K562 (cell line): ENCODE measurements at regions not wholly inside any gene's neighbourhood (a gene's known extent, or its start where the extent isn't known, plus 50 kb on each side); places are given as distances from the start of the nearest gene placed in this dataset.

ENCODE experiments used
- ATAC-seq: fragments of 200-7000 bp; cut with Tn5 transposase; 3 replicates; pipeline ENCODE4 v1.9.1; 2020; ENCODE audit warnings: moderate library complexity
- BruUV-seq: library from RNA; stranded (reverse); fragments of 400-500 nt; replicated peaks from 2 replicates; lab custom pipeline; 2021; lab: Mats Ljungman, UMichigan
- CTCF ChIA-PET: fragments of 300-600 bp; formaldehyde crosslinking; extraction: SDS; loops from one replicate; lab custom pipeline; 2021; ENCODE audit warnings: low intra/inter-chr PET ratio; lab: Yijun Ruan, JAX
- POLR2A ChIA-PET: fragments of 300-600, 350-650 bp; sonication (Branson Sonifier 250); formaldehyde crosslinking; extraction: SDS; loops from one replicate; lab custom pipeline; 2021; ENCODE audit warnings: antibody characterized with exemption, inconsistent platforms; lab: Yijun Ruan, JAX
- DNase-seq, 4 experiments: peaks; one replicate each; pipeline versions ENCODE4 v3.0.0 to v3.0.0-alpha.2; 2011 to 2018; ENCODE audit warnings: low spot score in 3 of 4, mixed read lengths in 3 of 4; ENCODE audit errors: extremely low read depth in 1 of 4
- FAIRE-seq: peaks from 2 replicates; lab custom pipeline; 2011; peaks lifted over from hg19 to GRCh38; lab: Jason Lieb, UNC
- H2AFZ ChIP-seq: 2 replicates; pipeline ENCODE4 v1.6.0; 2011; ENCODE audit warnings: low read depth, low read length, control low read depth, inconsistent platforms
- H3K27ac ChIP-seq: fragments of 200-600 bp; 3 replicates; pipeline ENCODE4 v1.8.0; 2011; ENCODE audit warnings: low read depth, mild to moderate bottlenecking, control low read depth, inconsistent platforms, low read length, moderate library complexity, mixed read lengths; ENCODE audit errors: extremely low read depth
- H3K27me3 ChIP-seq, 2 experiments: fragments of 300-600 bp in 1 of 2; 2 replicates in 1 of 2; 3 replicates in 1 of 2; pipeline versions ENCODE4 v1.6.0 to v1.8.0; 2011; ENCODE audit warnings: inconsistent platforms in 2 of 2, low read length in 2 of 2, mild to moderate bottlenecking in 1 of 2, mixed read lengths in 1 of 2, moderate library complexity in 1 of 2; ENCODE audit not compliant: control insufficient read depth in 2 of 2, insufficient read depth in 2 of 2
- H3K36me3 ChIP-seq: fragments of 300-600 bp; 3 replicates; pipeline ENCODE4 v1.8.0; 2011; ENCODE audit warnings: mild to moderate bottlenecking, low read length, inconsistent platforms; ENCODE audit not compliant: control insufficient read depth, insufficient read depth
- H3K4me1 ChIP-seq, 2 experiments: fragments of 200-600 bp in 1 of 2; replicated peaks in 1 of 2; 2 replicates in 1 of 2; 3 replicates in 1 of 2; pipeline versions ENCODE4 v1.5.1 to v1.8.0; 2011; ENCODE audit warnings: inconsistent platforms in 2 of 2, low read length in 2 of 2, mild to moderate bottlenecking in 1 of 2, mixed read lengths in 1 of 2, moderate library complexity in 1 of 2; ENCODE audit not compliant: control insufficient read depth in 2 of 2, insufficient read depth in 2 of 2
- H3K4me2 ChIP-seq: 2 replicates; pipeline ENCODE4 v1.6.1; 2011; ENCODE audit warnings: low read length, control low read depth, inconsistent platforms, mixed read lengths; ENCODE audit not compliant: insufficient read depth
- H3K4me3 ChIP-seq: fragments of 200-600 bp; sonication (generic), shearing (Covaris generic); 2 replicates; pipeline ENCODE4 v1.5.1; 2016; ENCODE audit warnings: control low read depth, inconsistent platforms
- H3K79me2 ChIP-seq: fragments of 200-600 bp; 3 replicates; pipeline ENCODE4 v1.8.0; 2011; ENCODE audit warnings: low read length, inconsistent platforms; ENCODE audit not compliant: control insufficient read depth, insufficient read depth
- H3K9ac ChIP-seq, 2 experiments: 2 replicates each; pipeline versions ENCODE4 v1.6.0 to v1.6.1; 2011; ENCODE audit warnings: low read depth in 2 of 2, low read length in 2 of 2, control low read depth in 1 of 2, inconsistent platforms in 1 of 2, mild to moderate bottlenecking in 1 of 2, mixed read lengths in 1 of 2; ENCODE audit not compliant: insufficient read depth in 1 of 2
- H3K9me1 ChIP-seq: one replicate; pipeline ENCODE4 v1.6.0; 2011; ENCODE audit warnings: inconsistent platforms, mild to moderate bottlenecking, low read length, moderate library complexity; ENCODE audit not compliant: control insufficient read depth, insufficient read depth
- H3K9me3 ChIP-seq: replicated peaks from 2 replicates; pipeline ENCODE4 v1.5.1; 2011; ENCODE audit warnings: low read depth, low read length, inconsistent platforms; ENCODE audit not compliant: control insufficient read depth, insufficient read depth
- H4K20me1 ChIP-seq: replicated peaks from 2 replicates; pipeline ENCODE4 v1.6.1; 2011; ENCODE audit warnings: low read length, inconsistent platforms, mixed read lengths; ENCODE audit not compliant: control insufficient read depth, insufficient read depth
- ATF4 ChIP-seq: fragments of 450-650 bp; formaldehyde crosslinking; IDR thresholded peaks from 2 replicates; pipeline ENCODE4 v1.4.0; 2022; ENCODE audit warnings: mild to moderate bottlenecking, moderate library complexity
- CBFA2T2 ChIP-seq: fragments of 450-650 bp; conservative IDR thresholded peaks from 2 replicates; pipeline ENCODE4 v1.6.1; 2017; ENCODE audit warnings: mild to moderate bottlenecking
- CEBPG ChIP-seq, 3 experiments: fragments of 200-800 bp in 1 of 3; sonication (Bioruptor generic) in 1 of 3; sonication (generic) in 1 of 3; formaldehyde crosslinking in 1 of 3; IDR thresholded peaks in 2 of 3; conservative IDR thresholded peaks in 1 of 3; 2 replicates each; pipeline versions ENCODE4 v1.6.1 to v1.8.0; 2016 to 2022; ENCODE audit warnings: missing compliant biosample characterization in 2 of 3, missing genetic modification characterization in 2 of 3, mild to moderate bottlenecking in 1 of 3, missing genetic modification reagents in 1 of 3
- ESRRB ChIP-seq: fragments of 250-450 bp; sonication (Bioruptor Pico); IDR thresholded peaks from 2 replicates; pipeline ENCODE4 v1.5.0; 2020; ENCODE audit warnings: mild to moderate bottlenecking, moderate library complexity, borderline replicate concordance
- ETS1 ChIP-seq: conservative IDR thresholded peaks from 2 replicates; pipeline ENCODE4 v1.6.1; 2011; ENCODE audit warnings: low read depth, mild to moderate bottlenecking, low read length; ENCODE audit not compliant: control insufficient read depth
- HMG20B ChIP-seq: fragments of 250-450 bp; sonication (Bioruptor Pico); IDR thresholded peaks from 2 replicates; pipeline ENCODE4 v1.5.0; 2021; ENCODE audit warnings: mild to moderate bottlenecking
- HNRNPK ChIP-seq: fragments of 200-400 bp; formaldehyde crosslinking; IDR thresholded peaks from one replicate; pipeline ENCODE4 v1.6.1; 2018; ENCODE audit warnings: mild to moderate bottlenecking, low read depth, low read length; ENCODE audit not compliant: poor library complexity, severe bottlenecking
- MBD1 ChIP-seq: fragments of 250-450 bp; sonication (Bioruptor Pico); IDR thresholded peaks from 2 replicates; pipeline ENCODE4 v1.8.0; 2022; ENCODE audit warnings: inconsistent platforms
- MEF2D ChIP-seq: conservative IDR thresholded peaks from 2 replicates; pipeline ENCODE4 v1.6.1; 2016; ENCODE audit warnings: low read depth, missing genetic modification characterization, missing compliant biosample characterization
- SAFB ChIP-seq: fragments of 200-400 bp; formaldehyde crosslinking; IDR thresholded peaks from 2 replicates; pipeline ENCODE4 v1.6.1; 2017; ENCODE audit warnings: low read depth, low read length, borderline replicate concordance
- SIN3B ChIP-seq: fragments of 450-650 bp; IDR thresholded peaks from 2 replicates; pipeline ENCODE4 v1.6.1; 2017; ENCODE audit warnings: low read depth, mild to moderate bottlenecking, moderate library complexity
- STAG1 ChIP-seq: sonication (generic); formaldehyde crosslinking; IDR thresholded peaks from 2 replicates; pipeline ENCODE4 v1.5.0; 2020; ENCODE audit warnings: missing genetic modification reagents, borderline replicate concordance
- ZBED1 ChIP-seq: IDR thresholded peaks from 2 replicates; pipeline ENCODE4 v1.6.1; 2014
- ZC3H11A ChIP-seq: IDR thresholded peaks from 2 replicates; pipeline ENCODE4 v1.6.1; 2012; ENCODE audit warnings: low read depth, low read length, improper control_type of control experiment
- ZSCAN32 ChIP-seq: fragments of 450-650 bp; formaldehyde crosslinking; IDR thresholded peaks from 2 replicates; pipeline ENCODE4 v1.4.0; 2020; ENCODE audit warnings: mild to moderate bottlenecking, moderate library complexity
- WGBS: fragments of 100-300 bp; shearing (Covaris generic); methylation state at CpG from one replicate; pipeline ENCODE4 v1.1.6; 2016; ENCODE audit warnings: low coverage, mixed read lengths; ENCODE audit not compliant: insufficient coverage; ENCODE audit errors: missing lambda C conversion rate; 5-methylcytosine and 5-hydroxymethylcytosine counted together
- in situ Hi-C: fragments of 300-500 bp; cut with MboI; formaldehyde crosslinking; loops from 4 replicates; pipeline ENCODE4 v1.15.0; 2018; ENCODE audit warnings: inconsistent platforms, mixed read lengths
- intact Hi-C: fragments of 100-400 bp; cut with micrococcal nuclease; formaldehyde crosslinking; loops from 2 replicates; pipeline ENCODE4 v1.14.2; 2022
- TF ChIP-seq, protein P1 (sequence below), 2 experiments: fragments of 450-650 bp in 1 of 2; sonication (generic) in 1 of 2; formaldehyde crosslinking in 1 of 2; IDR thresholded peaks in 1 of 2; conservative IDR thresholded peaks in 1 of 2; 2 replicates each; pipeline versions ENCODE4 v1.6.1 to v1.8.1; 2016 to 2023; ENCODE audit warnings: mild to moderate bottlenecking in 2 of 2, moderate library complexity in 2 of 2, inconsistent platforms in 1 of 2, missing genetic modification reagents in 1 of 2

GRCh38 chr2:21230140-21230539 lies 106.4 kb downstream of the TDRD15 start:
- Histone ChIP-seq H3K9me1 (no peaks in the 10 kb centered on the region), H3K4me3 (no peak overlapping the region), H4K20me1 (no peaks in the 10 kb centered on the region), H3K4me2 (no peak overlapping the region), H3K4me1 (peaks cover 0 to 22% of the 10 kb centered on the region in 2 experiments; a peak in 3 of 5 replicates), H2AFZ (0 out of 2 replicates have a peak overlapping the region, but pooled peaks have one; percentile 7), H3K79me2 (no peaks in the 10 kb centered on the region), H3K9ac (no peak overlapping the region), H3K27me3 (no peaks in the 10 kb centered on the region), H3K9me3 (no peaks in the 10 kb centered on the region; the same call in 1 of the 2 replicates), H3K36me3 (no peaks in the 10 kb centered on the region), H3K27ac (no peak overlapping the region)
- ATAC-seq (no peak), DNase-seq (no peak), FAIRE-seq (no peak)
- in situ Hi-C loops = no loop called here
- BruUV-seq = no TSS peak
- POLR2A ChIA-PET = interaction anchor here (1.0 kb wide), 1 partner anchor 21 kb away, joined by 5 read pairs; no protein-coding TSS in a partner anchor
- WGBS = 70% methylated on average over 1 of the region's 1 CpG
- intact Hi-C loops = no loop called here
- TF ChIP-seq ZC3H11A (no peak), HNRNPK (no peak), CBFA2T2 (no peak), ETS1 (no peak), SAFB (no peak), SIN3B (no peak), STAG1 (no peak), ZSCAN32 (CRISPR knock-in tag) (peak; percentile 53; the same call in 1 of the 2 replicates), MBD1 (CRISPR knock-in tag) (no peak), MEF2D (tag) (no peak), ESRRB (CRISPR knock-in tag) (no peak), ATF4 (peak; percentile 74), CEBPG (CRISPR knock-in tag; IDR thresholded peaks at IDR 0.05) (no peak), CEBPG (tag; conservative IDR thresholded peaks at IDR 0.05 in 1 of 2, IDR thresholded peaks at IDR 0.05 in 1 of 2) (peak; percentile 33 to 70; a peak in 2 of 4 replicates), HMG20B (CRISPR knock-in tag) (no peak), ZBED1 (no peak)
- TF ChIP-seq, protein P1, sequence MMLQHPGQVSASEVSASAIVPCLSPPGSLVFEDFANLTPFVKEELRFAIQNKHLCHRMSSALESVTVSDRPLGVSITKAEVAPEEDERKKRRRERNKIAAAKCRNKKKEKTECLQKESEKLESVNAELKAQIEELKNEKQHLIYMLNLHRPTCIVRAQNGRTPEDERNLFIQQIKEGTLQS (IDR thresholded peaks at IDR 0.05) = peak; percentile 61
- TF ChIP-seq, protein P1 (CRISPR knock-in tag; conservative IDR thresholded peaks at IDR 0.05) = no peak
- CTCF ChIA-PET = no interaction called here
